Activated naive CD8-positive, alpha-beta T cell treated with anti-CD3 and anti-CD28 coated beads for 36 hours (primary cell): ENCODE measurements at regions not wholly inside any gene's neighbourhood (a gene's known extent, or its start where the extent isn't known, plus 50 kb on each side); places are given as distances from the start of the nearest gene placed in this dataset.

Experiments used
- DNase-seq: peaks from one replicate; pipeline ENCODE4 v3.0.0; 2021
- H3K27ac Mint-ChIP-seq: one replicate; pipeline ENCODE4 v1.8.0; 2022; ENCODE audit warnings: mild to moderate bottlenecking, moderate library complexity, mixed read lengths
- H3K27me3 Mint-ChIP-seq: one replicate; pipeline ENCODE4 v1.8.0; 2022; ENCODE audit warnings: mild to moderate bottlenecking, mixed read lengths
- H3K36me3 Mint-ChIP-seq: one replicate; pipeline ENCODE4 v1.8.0; 2021; ENCODE audit warnings: mild to moderate bottlenecking, mixed read lengths
- H3K4me1 Mint-ChIP-seq: one replicate; pipeline ENCODE4 v1.8.0; 2021; ENCODE audit warnings: mixed read lengths
- H3K4me3 Mint-ChIP-seq: one replicate; pipeline ENCODE4 v1.8.0; 2022; ENCODE audit warnings: mild to moderate bottlenecking, moderate library complexity, mixed read lengths
- H3K9me3 Mint-ChIP-seq: one replicate; pipeline ENCODE4 v1.8.0; 2022; ENCODE audit warnings: mixed read lengths

DNA sequence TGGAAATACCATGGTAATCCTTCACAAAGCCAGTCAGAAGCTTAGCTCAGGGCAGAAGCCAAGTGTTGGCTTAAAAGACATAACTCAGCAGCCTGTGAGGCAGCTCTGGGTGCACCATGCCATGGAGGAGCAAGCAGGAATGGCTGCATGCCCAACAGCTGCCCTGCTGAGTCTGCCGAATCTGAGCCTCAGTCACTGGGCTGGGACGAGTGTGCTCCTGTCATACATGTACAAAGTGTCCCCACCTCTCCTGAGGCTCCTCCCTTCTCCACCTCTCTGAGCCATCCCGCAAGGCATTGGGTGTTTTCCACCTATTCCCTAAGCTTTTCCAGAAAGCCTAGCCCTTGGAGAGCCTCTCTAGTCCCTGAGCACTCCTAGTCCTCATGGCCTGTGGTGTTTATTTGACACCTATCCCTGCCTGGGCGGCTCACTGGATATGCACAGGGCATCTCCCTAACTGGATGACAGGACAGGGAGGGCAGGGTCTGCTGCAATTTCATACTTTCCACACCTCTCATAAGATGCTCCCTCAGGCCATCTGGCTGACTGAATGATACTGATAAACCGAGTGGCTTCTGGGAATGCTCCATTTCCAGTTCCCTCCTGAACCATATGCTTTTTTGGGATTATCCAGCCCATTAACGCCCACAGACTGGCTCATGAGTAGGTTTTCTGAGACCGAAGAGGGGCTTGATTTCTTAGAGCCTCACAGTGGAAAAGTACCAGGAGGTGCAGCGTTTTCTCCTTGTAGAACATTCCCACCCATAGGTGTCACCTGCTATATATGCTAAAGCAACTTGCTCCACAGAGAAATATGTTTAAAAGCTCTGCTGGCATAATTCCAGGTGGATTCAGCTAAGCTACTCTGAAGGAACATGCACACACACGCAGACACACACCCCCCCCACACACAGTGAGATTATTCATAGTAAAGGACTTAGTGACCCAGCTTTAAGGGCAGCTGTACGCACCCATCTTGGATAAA is 199.3 kb downstream of the SNX10 start:
- Mint-ChIP-seq H3K4me3 (no peak overlapping the region), H3K27me3 (peaks cover 4% of the 10 kb centered on the region), H3K27ac (no peak overlapping the region), H3K9me3 (no peaks in the 10 kb centered on the region), H3K4me1 (no peaks in the 10 kb centered on the region), H3K36me3 (no peaks in the 10 kb centered on the region)
- DNase-seq = no peak

DNA sequence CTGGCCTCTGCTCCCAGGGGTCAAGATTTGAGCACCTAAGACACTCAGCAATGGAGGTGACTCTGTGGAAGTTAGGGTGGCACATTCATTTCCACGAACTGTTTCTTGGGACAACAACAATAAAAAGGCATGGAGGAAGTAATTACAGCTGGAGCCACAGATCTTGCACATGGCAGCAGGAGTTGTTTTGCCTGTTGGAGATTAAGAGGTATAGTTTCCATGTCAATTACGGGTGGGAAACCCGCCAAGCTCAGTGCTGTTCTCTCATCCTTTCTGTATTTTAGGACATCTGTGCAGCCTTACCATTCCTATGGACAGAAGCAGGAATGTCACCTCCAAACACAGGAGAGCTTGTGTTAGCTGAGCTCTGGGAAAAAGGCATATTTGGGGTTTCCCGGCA is 201.2 kb downstream of the SNX10 start:
- H3K9me3 Mint-ChIP-seq = no peaks in the 10 kb centered on the region
- no peaks in the 10 kb centered on the region for H3K4me1 Mint-ChIP-seq
- no peak overlapping the region for H3K27ac Mint-ChIP-seq
- DNase-seq = no peak
- H3K4me3 Mint-ChIP-seq = no peak overlapping the region
- peaks cover 4% of the 10 kb centered on the region for H3K27me3 Mint-ChIP-seq
- H3K36me3 Mint-ChIP-seq = no peaks in the 10 kb centered on the region

DNA sequence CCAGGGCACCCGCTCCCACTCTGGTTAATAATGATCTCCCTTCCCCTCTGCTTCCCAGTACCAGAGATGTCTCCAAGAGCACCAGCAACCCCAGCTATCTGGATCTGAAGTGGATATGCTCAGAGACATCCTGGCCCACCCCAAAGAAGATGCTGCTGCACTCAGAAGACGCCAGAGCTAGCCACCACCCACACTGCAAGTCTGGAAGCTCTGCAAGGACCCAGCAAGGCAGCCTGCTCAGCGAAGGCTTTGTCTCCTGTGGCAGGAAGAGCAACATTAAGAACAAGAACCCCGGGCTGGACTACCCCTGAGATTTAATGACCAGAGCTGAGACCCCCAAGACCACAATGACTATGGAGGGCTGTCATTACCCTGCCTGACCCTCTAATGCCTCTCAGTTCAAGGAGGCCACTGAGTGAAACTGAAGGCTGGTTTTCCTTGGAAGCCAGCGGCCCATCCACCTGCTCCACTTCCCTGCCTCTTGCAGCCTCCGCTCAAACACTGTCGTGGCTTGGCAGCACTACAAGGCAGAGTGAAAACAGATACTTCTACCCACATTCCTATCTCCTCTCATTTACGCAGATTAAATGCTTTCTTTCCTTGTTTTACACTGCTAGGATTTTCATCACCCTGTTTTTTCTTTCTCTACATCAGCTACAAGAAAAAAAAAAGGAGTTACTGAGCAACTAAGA is 202.2 kb downstream of the SNX10 start:
- Mint-ChIP-seq H3K36me3 (no peaks in the 10 kb centered on the region), H3K9me3 (no peaks in the 10 kb centered on the region), H3K4me3 (no peak overlapping the region), H3K27me3 (peaks cover 4% of the 10 kb centered on the region), H3K27ac (no peak overlapping the region), H3K4me1 (no peaks in the 10 kb centered on the region)
- no peak for DNase-seq

DNA sequence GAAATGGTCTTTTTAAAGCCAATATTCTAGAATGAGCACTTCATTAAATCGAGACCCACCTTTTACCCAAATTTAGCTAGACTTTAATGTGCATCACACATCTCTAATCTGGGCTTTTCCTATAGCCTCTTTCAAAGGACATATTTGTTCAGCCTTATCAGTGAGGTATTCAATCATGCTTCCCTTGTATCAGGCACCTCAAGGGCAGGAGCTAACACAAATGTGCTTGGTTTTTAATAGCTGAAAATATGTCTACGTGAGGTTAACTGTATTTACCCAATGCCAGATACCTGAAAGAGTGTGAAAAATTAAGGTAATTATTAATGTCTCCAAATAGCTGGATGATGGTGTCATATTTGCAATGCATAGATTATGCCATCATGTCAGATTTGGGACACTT is 203.9 kb downstream of the SNX10 start:
- no peak for DNase-seq
- Mint-ChIP-seq H3K27ac (no peak overlapping the region), H3K36me3 (no peaks in the 10 kb centered on the region), H3K9me3 (no peaks in the 10 kb centered on the region), H3K27me3 (peaks cover 4% of the 10 kb centered on the region), H3K4me3 (no peak overlapping the region), H3K4me1 (no peaks in the 10 kb centered on the region)

DNA sequence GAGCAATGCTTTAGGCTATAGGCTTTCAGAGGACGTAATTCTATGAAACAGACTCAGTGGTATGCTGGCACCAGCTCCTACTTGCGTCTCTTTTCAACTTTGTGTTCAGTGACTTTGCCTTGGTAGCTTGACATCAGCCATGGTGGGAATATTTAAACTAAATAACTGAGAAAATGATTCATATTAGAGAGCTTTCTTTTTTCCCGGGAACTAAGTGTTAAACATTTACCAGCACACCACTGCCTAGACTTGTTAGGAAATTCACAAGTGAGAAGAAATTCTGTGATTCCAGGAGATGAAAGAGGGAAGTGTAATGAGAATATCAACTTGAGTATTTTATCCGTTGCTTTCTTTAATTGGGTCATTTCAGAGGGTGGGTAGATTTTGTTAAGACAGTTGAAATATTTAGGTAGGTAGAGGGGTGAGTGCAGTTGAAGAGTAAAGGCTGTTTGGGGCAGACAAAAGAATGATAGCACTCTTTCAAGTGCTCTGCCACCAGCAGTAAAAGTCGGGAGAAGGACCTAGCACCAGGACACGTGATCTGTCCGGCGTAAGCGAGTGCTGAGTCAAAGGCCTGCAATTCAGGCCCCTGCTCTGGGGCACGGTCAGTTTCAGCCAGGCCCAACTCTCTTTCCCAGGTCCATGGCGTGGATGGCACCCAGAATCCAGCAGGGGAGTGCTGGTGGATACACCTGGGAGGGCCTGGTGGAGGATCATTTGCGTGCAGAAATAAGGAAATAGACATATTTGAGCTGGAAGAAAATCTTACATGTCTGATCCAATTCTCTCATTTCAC is 206.3 kb downstream of the SNX10 start:
- no peak overlapping the region for H3K27ac Mint-ChIP-seq
- no peaks in the 10 kb centered on the region for H3K36me3 Mint-ChIP-seq
- H3K9me3 Mint-ChIP-seq = no peaks in the 10 kb centered on the region
- no peaks in the 10 kb centered on the region for H3K4me1 Mint-ChIP-seq
- H3K27me3 Mint-ChIP-seq = no peaks in the 10 kb centered on the region
- no peak for DNase-seq
- H3K4me3 Mint-ChIP-seq = no peak overlapping the region

DNA sequence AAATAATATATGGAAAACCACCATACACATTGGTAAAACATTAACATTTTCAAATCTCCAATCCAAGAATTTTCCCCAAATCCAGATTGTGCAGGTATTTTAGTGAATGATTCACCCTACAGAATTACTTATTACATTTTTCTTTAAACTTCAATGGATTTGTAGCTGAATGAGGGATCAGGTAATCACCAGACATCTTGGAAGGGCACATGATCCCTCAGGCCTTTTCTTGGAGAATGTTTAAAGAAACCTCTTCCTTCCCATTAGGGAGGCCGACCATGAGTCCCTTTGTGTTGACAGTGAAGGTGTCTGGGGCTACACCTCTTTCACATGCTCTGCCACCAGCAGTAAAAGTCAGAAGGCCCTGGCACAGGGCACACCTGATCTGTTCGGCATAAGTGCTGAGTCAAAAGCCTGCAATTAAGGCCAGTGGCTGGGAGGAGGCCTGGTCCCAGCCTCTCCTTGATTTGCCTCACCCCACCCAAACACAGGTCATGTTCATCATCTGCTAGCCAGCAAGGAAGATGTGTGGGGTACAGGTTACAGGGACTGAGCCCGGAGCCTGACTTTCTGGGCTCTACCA is 207.7 kb downstream of the SNX10 start:
- Mint-ChIP-seq H3K36me3 (no peaks in the 10 kb centered on the region), H3K9me3 (no peaks in the 10 kb centered on the region), H3K4me3 (no peak overlapping the region), H3K4me1 (no peaks in the 10 kb centered on the region), H3K27me3 (peaks cover 4% of the 10 kb centered on the region), H3K27ac (no peak overlapping the region)
- DNase-seq = no peak

DNA sequence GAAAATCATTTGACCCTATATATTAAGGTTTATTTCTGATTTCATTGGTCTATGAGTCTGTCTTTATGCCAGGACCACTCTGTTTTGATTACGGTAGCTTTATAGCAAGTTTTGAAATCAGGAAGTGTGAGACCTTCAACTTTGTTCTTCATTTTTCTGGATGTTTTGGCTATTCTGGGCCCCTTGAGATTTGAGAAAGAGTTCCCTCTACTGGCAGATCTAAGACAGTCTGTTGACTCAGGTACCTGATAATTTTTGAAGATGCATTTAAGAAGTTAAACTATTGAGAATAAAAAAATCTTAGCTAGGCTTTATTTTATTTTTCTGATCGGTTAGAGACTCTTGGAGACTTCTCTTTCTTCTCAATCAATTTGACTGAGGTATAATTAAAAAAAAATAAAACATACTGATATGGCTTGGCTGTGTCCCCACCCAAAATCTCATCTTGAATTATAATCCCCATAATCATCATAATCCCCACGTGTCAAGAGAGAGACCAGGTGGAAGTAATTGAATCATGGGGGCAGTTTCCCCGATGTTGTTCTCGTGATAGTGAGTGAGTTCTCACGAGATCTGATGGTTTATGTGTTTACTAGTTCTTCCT is 209.2 kb downstream of the SNX10 start:
- H3K4me3 Mint-ChIP-seq = no peak overlapping the region
- H3K27me3 Mint-ChIP-seq = peaks cover 4% of the 10 kb centered on the region
- H3K27ac Mint-ChIP-seq = no peak overlapping the region
- no peaks in the 10 kb centered on the region for H3K9me3 Mint-ChIP-seq
- no peak for DNase-seq
- H3K36me3 Mint-ChIP-seq = no peaks in the 10 kb centered on the region
- no peaks in the 10 kb centered on the region for H3K4me1 Mint-ChIP-seq

DNA sequence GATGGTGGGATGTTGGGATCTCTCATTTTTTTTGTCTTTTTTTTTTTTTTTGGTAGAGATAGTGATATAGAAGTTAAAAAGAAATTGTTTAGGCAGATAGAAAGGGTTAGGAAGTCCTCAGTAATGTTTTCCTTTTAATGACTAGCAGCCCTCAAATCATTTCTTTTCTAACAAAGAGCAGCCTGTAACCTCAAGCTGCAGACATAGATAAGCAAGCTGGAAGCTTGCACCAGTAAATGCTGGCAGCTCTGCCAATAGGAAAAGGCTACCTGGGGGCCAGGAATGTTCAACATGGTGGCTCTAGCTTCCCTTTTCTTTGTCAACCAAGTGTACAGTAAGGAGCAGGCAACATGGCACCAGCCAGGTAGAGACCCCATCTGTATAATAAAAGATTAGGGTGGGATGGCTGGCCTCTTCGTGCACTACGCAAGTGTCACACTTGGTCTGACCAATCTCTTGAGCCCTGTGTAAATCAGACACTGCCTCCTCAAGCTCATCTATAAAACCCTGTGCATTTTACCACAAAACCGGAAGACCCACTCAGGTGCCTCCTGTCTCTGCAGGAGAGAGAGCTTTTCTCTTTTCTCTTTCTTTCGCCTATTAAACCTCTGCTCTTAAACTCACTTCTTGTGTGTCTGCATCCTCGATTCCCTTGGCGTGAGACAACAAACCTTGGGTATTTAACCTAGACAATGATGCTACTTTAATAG is 212.9 kb downstream of the SNX10 start:
- no peaks in the 10 kb centered on the region for H3K9me3 Mint-ChIP-seq
- no peaks in the 10 kb centered on the region for H3K4me1 Mint-ChIP-seq
- no peak for DNase-seq
- no peak overlapping the region for H3K4me3 Mint-ChIP-seq
- peaks cover 10% of the 10 kb centered on the region for H3K27me3 Mint-ChIP-seq
- H3K36me3 Mint-ChIP-seq = no peaks in the 10 kb centered on the region
- H3K27ac Mint-ChIP-seq = no peak overlapping the region

DNA sequence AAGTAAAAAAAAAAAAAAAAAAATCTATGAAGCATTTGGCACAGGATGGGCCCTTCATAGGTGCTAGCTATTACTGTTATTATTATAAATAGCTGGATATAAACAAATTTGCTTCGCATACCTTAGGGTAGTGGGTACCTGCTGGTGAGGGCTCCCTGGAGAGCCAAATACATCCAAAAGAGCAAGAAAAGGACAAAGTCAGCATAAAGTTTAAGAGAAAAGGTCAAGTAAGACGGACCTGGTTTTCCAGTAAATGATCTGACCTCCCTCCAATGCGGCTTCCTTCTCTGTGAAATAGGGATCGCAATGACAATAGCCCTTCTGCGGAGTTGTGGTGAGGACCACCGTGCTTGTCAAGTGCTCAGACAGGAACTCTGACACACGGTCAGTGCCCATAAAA is 214.5 kb downstream of the SNX10 start:
- H3K36me3 Mint-ChIP-seq = no peaks in the 10 kb centered on the region
- peaks cover 3% of the 10 kb centered on the region for H3K9me3 Mint-ChIP-seq
- H3K27ac Mint-ChIP-seq = no peak overlapping the region
- no peak for DNase-seq
- H3K4me1 Mint-ChIP-seq = no peaks in the 10 kb centered on the region
- H3K4me3 Mint-ChIP-seq = no peak overlapping the region
- peaks cover 10% of the 10 kb centered on the region for H3K27me3 Mint-ChIP-seq

DNA sequence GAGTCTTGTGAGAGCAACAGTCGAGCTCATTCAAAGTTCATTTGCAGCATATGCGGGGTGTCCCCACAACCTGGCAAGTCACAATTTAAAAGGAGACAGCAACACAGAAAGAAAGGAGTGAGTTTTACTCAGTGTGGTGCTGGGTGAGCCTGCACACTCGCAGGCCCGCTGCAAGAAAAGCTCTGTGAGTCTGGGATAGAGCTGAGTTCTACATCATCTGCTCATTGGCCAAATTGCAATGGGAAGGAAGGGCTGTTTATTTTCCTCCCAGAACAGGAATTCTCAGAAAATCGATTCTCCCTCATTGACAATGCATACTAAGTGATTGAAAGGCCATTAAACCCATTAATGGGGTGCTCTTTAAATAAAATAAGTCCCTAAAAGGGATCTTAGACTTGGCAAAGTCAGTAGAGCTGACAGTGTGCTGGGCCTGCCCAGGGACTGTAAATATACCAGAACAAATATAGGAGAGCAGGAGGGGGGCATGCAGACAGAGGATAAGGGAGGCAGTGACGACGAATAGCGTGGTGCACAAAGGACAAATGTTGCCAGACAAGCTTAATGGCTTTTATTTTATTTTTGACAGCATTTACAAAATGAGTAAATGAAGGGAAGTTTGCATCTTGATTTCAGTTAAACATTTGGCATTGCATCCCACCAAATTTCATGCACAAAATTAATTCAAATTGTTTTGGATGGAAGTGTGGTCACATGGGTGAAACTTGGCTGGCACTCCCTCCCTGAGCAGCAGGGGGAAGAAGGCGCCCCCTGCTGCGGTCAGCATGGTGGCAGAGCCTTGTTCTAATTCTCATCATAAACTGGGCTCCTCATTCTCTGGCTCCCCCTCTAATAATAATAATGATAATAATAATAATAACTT is 215.7 kb downstream of the SNX10 start:
- no peak overlapping the region for H3K27ac Mint-ChIP-seq
- H3K4me1 Mint-ChIP-seq = no peaks in the 10 kb centered on the region
- H3K9me3 Mint-ChIP-seq = peaks cover 3% of the 10 kb centered on the region
- H3K36me3 Mint-ChIP-seq = no peaks in the 10 kb centered on the region
- DNase-seq = no peak
- H3K27me3 Mint-ChIP-seq = peaks cover 10% of the 10 kb centered on the region
- no peak overlapping the region for H3K4me3 Mint-ChIP-seq

DNA sequence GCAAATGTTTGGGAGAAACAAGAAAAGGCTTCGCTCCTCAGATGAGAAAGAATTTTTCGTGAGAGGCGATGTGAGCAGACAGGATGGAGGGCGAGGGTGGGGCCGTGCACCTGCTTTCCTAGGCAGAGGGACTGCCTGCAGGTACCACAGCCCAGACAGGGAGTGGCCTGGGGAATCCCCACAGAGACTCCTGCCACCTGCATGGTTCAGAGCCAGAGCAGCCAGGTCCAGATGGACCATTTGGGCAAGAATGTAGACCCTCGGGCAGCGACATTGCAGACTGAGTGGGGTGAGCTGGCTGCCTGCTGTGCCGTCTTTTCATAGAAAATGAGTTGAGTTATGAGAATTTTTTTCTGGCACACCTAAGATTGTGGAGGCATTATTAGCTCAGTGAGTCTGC is 216.8 kb downstream of the SNX10 start:
- DNase-seq = no peak
- Mint-ChIP-seq H3K9me3 (peaks cover 3% of the 10 kb centered on the region), H3K27me3 (peaks cover 9% of the 10 kb centered on the region), H3K27ac (no peak overlapping the region), H3K4me3 (no peak overlapping the region), H3K36me3 (no peaks in the 10 kb centered on the region), H3K4me1 (no peaks in the 10 kb centered on the region)

DNA sequence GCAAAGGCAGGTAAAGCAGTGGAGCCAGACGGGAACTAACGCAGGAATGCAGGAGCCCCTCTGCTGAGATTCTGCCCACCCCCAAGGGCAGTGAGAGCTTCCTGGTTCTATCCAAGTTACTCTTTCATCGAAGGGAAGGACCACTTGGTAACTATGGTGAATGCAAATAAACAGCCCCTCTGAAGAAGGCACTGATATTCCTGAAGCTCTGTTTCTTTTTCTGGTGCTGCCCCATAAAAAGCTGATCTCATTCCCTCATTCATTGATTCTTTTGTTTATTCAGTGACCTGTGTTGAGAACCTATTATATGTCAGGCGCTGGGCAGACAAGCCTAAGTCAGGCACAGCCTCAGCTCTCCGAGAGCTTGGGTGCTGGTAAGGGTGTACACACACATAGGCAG is 217.3 kb downstream of the SNX10 start:
- Mint-ChIP-seq H3K9me3 (peaks cover 3% of the 10 kb centered on the region), H3K4me3 (no peak overlapping the region), H3K27ac (no peak overlapping the region), H3K4me1 (no peaks in the 10 kb centered on the region), H3K36me3 (no peaks in the 10 kb centered on the region), H3K27me3 (peaks cover 6% of the 10 kb centered on the region)
- DNase-seq = no peak

DNA sequence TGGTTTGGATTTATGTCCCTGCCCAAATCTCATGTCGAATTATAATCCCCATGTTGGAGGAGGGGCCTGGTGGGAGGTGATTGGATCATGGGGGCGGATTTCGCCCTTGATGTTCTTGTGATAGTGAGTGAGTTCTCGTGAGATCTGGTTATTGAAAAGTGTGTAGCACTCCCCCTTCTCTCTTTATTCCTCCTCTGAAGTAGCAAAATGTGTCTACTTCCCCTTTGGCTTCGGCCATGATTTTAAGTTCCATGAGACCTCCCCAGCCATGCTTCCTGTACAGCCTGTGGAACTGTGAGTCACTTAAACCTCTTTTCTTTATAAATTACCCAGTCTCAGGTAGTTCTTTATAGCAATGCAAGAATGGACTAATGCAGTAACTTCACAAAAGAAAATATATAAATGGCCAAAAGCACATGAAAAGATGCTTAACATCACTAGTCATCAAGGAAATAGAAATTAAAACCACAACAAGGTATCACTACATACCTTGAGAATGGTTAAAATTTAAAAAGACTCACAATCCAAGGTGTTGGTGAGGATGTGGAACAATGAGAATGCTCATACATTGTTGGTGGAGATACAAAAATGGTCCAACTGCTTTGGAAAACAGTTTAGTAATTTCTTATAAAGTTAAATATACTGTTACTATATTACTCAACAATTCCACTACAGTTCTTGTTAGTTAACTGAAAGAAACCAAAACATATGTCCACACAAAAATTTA is 218.7 kb downstream of the SNX10 start:
- no peak overlapping the region for H3K27ac Mint-ChIP-seq
- no peaks in the 10 kb centered on the region for H3K36me3 Mint-ChIP-seq
- H3K9me3 Mint-ChIP-seq = peaks cover 3% of the 10 kb centered on the region
- DNase-seq = no peak
- no peaks in the 10 kb centered on the region for H3K4me1 Mint-ChIP-seq
- H3K27me3 Mint-ChIP-seq = peaks cover 6% of the 10 kb centered on the region
- no peak overlapping the region for H3K4me3 Mint-ChIP-seq
